CD4-positive, alpha-beta T cell (primary cell): ENCODE measurements at regions not wholly inside any gene's neighbourhood (a gene's known extent, or its start where the extent isn't known, plus 50 kb on each side); places are given as distances from the start of the nearest gene placed in this dataset.

Experiments used
- ATAC-seq: fragments of 200-7000 bp; cut with Tn5 transposase; one replicate; pipeline ENCODE4 v1.10.0; 2022; ENCODE audit warnings: mild to moderate bottlenecking; ENCODE audit not compliant: poor library complexity
- CTCF ChIA-PET: fragments of 350-600 bp; sonication (Branson Sonifier 250); formaldehyde crosslinking; loops from one replicate; lab custom pipeline; 2021; ENCODE audit warnings: antibody characterized with exemption, inconsistent platforms; lab: Charles Lee
- POLR2A ChIA-PET: fragments of 350-600 bp; sonication (Branson Sonifier 250); formaldehyde crosslinking; loops from one replicate; lab custom pipeline; 2021; ENCODE audit warnings: antibody characterized with exemption, inconsistent platforms; lab: Charles Lee
- DNase-seq, 14 experiments: peaks; one replicate each; pipeline ENCODE4 v3.0.0-alpha.2; 2013 to 2020; ENCODE audit warnings: mixed read lengths in 2 of 14
- H3K27ac ChIP-seq, 2 donors: one replicate each; pipeline versions ENCODE4 v1.5.1 to v1.7.0; 2013; ENCODE audit warnings: low read length in 2 of 2, low read depth in 1 of 2, mild to moderate bottlenecking in 1 of 2
- H3K27me3 ChIP-seq, 2 experiments: 1 replicate in 1 of 2; 2 replicates in 1 of 2; pipeline versions ENCODE4 v1.6.1 to v1.7.0; 2013; ENCODE audit warnings: low read length in 2 of 2, control low read depth in 1 of 2, mild to moderate bottlenecking in 1 of 2, moderate library complexity in 1 of 2; ENCODE audit not compliant: insufficient read depth in 2 of 2, control insufficient read depth in 1 of 2
- H3K36me3 ChIP-seq: one replicate; pipeline ENCODE4 v1.6.1; 2013; ENCODE audit warnings: low read length, control low read depth; ENCODE audit not compliant: insufficient read depth
- H3K4me1 ChIP-seq: one replicate; pipeline ENCODE4 v1.6.1; 2013; ENCODE audit warnings: low read length, control low read depth; ENCODE audit not compliant: insufficient read depth
- H3K4me3 ChIP-seq: one replicate; pipeline ENCODE4 v1.5.1; 2013; ENCODE audit warnings: mild to moderate bottlenecking, low read length, moderate library complexity
- H3K9me3 ChIP-seq, 2 experiments: 1 replicate in 1 of 2; 2 replicates in 1 of 2; pipeline versions ENCODE4 v1.6.1 to v1.7.0; 2013; ENCODE audit warnings: low read length in 2 of 2, mild to moderate bottlenecking in 2 of 2, control low read depth in 1 of 2, moderate library complexity in 1 of 2; ENCODE audit not compliant: control insufficient read depth in 1 of 2, insufficient read depth in 1 of 2
- H3K27ac Mint-ChIP-seq: one replicate; pipeline ENCODE4 v1.8.0; 2020; ENCODE audit warnings: mixed read lengths
- H3K27me3 Mint-ChIP-seq: one replicate; pipeline ENCODE4 v1.8.0; 2021; ENCODE audit warnings: mixed read lengths
- H3K36me3 Mint-ChIP-seq: one replicate; pipeline ENCODE4 v1.8.0; 2021; ENCODE audit warnings: low read depth, mixed read lengths
- H3K4me1 Mint-ChIP-seq: one replicate; pipeline ENCODE4 v1.8.0; 2021; ENCODE audit warnings: low read depth, mixed read lengths
- H3K4me3 Mint-ChIP-seq: one replicate; pipeline ENCODE4 v1.8.0; 2020; ENCODE audit warnings: mild to moderate bottlenecking, mixed read lengths
- H3K9me3 Mint-ChIP-seq: one replicate; pipeline ENCODE4 v1.8.0; 2020; ENCODE audit warnings: mixed read lengths
- intact Hi-C, 2 experiments: fragments of 100-400 bp; cut with DNase I in 1 of 2; cut with micrococcal nuclease in 1 of 2; formaldehyde crosslinking; loops; one replicate each; pipeline versions ENCODE4 v1.15.1 to v1.9.0; 2023 to 2025; cut with DNase I, micrococcal nuclease
- TF ChIP-seq, protein P1 (sequence below): fragments of 200-600 bp; IDR thresholded peaks from one replicate; pipeline ENCODE4 v1.8.0; 2022; ENCODE audit warnings: antibody characterized with exemption, mild to moderate bottlenecking

GRCh38 chr2:117519238-117519637 lies 295.3 kb upstream of the DDX18 start:
- no peaks in the 10 kb centered on the region for H3K9me3 Mint-ChIP-seq
- Histone ChIP-seq H3K4me3 (no peak overlapping the region), H3K4me1 (no peaks in the 10 kb centered on the region), H3K9me3 (peaks cover 0 to 5% of the 10 kb centered on the region in 2 experiments), H3K27ac (no peak overlapping the region), H3K36me3 (no peaks in the 10 kb centered on the region), H3K27me3 (no peaks in the 10 kb centered on the region)
- H3K27me3 Mint-ChIP-seq = no peaks in the 10 kb centered on the region
- no peak overlapping the region for H3K4me3 Mint-ChIP-seq
- H3K4me1 Mint-ChIP-seq = no peaks in the 10 kb centered on the region
- intact Hi-C loops = no loop called here
- no peaks in the 10 kb centered on the region for H3K36me3 Mint-ChIP-seq
- ChIA-PET POLR2A (no interaction called here), CTCF (no interaction called here)
- TF ChIP-seq, protein P1, sequence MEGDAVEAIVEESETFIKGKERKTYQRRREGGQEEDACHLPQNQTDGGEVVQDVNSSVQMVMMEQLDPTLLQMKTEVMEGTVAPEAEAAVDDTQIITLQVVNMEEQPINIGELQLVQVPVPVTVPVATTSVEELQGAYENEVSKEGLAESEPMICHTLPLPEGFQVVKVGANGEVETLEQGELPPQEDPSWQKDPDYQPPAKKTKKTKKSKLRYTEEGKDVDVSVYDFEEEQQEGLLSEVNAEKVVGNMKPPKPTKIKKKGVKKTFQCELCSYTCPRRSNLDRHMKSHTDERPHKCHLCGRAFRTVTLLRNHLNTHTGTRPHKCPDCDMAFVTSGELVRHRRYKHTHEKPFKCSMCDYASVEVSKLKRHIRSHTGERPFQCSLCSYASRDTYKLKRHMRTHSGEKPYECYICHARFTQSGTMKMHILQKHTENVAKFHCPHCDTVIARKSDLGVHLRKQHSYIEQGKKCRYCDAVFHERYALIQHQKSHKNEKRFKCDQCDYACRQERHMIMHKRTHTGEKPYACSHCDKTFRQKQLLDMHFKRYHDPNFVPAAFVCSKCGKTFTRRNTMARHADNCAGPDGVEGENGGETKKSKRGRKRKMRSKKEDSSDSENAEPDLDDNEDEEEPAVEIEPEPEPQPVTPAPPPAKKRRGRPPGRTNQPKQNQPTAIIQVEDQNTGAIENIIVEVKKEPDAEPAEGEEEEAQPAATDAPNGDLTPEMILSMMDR = no peak
- DNase-seq (no peak), ATAC-seq (no peak)
- H3K27ac Mint-ChIP-seq = no peak overlapping the region

DNA sequence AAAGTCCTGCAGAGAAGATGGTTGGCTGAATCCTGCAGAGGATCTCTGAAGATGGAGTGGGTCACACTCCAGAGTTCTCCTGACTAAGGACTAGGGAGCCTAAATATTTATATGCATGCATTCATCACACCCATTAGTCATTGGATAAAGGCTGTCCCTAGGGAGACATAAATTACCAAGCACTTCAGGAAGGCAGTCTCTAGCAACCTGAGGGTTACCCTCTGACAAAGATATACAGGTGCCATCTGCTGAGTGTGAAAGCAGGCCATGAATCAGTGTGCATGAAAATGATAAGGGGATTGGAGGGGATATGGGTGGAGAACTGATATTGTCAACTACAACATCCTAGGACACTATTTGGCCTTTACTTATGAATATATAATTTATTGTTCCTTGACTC lies 294.8 kb upstream of the DDX18 start:
- peaks cover 0 to under 1% of the 10 kb centered on the region in 2 experiments for H3K9me3 ChIP-seq
- intact Hi-C loops = no loop called here
- Mint-ChIP-seq H3K27ac (no peak overlapping the region), H3K4me3 (no peak overlapping the region), H3K27me3 (no peaks in the 10 kb centered on the region), H3K4me1 (no peaks in the 10 kb centered on the region), H3K36me3 (no peaks in the 10 kb centered on the region), H3K9me3 (no peaks in the 10 kb centered on the region)
- H3K4me3 ChIP-seq = no peak overlapping the region
- TF ChIP-seq, protein P1 = no peak
- no peaks in the 10 kb centered on the region for H3K27me3 ChIP-seq
- CTCF ChIA-PET = no interaction called here
- DNase-seq (no peak), ATAC-seq (no peak)
- no peaks in the 10 kb centered on the region for H3K4me1 ChIP-seq
- no peaks in the 10 kb centered on the region for H3K36me3 ChIP-seq
- POLR2A ChIA-PET = no interaction called here
- no peak overlapping the region for H3K27ac ChIP-seq

DNA sequence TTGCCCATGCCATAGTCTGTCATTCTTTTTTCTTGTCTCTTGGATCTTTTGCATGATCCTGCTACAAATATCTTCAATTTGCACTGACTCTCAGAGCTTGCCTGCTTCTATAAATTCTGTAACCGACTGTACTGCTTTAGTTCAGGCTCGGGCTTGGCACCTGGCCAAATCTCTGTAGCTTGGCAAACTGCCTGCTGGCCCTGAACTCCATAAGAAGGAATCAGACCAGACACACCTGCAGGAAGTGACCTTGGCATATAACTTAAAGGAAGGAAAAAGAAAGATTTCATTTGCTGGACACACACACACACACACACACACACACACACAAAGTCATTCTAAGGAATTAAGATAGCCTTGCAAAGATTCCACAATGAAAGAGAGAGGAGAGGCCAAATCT lies 291.2 kb upstream of the DDX18 start:
- no peaks in the 10 kb centered on the region for H3K9me3 ChIP-seq
- H3K4me3 ChIP-seq = no peak overlapping the region
- Mint-ChIP-seq H3K27ac (no peak overlapping the region), H3K4me3 (no peak overlapping the region), H3K9me3 (no peaks in the 10 kb centered on the region), H3K36me3 (no peaks in the 10 kb centered on the region), H3K4me1 (no peaks in the 10 kb centered on the region), H3K27me3 (no peaks in the 10 kb centered on the region)
- H3K4me1 ChIP-seq = no peaks in the 10 kb centered on the region
- H3K27ac ChIP-seq = no peak overlapping the region
- intact Hi-C loops = no loop called here
- TF ChIP-seq, protein P1 = no peak
- no peak for ATAC-seq
- no peaks in the 10 kb centered on the region for H3K36me3 ChIP-seq
- no peak for DNase-seq
- no peaks in the 10 kb centered on the region for H3K27me3 ChIP-seq
- ChIA-PET CTCF (no interaction called here), POLR2A (no interaction called here)
